GM12892 (cell line): ENCODE measurements at regions not wholly inside any gene's neighbourhood (a gene's known extent, or its start where the extent isn't known, plus 50 kb on each side); places are given as distances from the start of the nearest gene placed in this dataset.

Source experiments
- POLR2A ChIP-seq: IDR thresholded peaks from 2 replicates; pipeline ENCODE4 v1.6.1; 2011; ENCODE audit warnings: low read depth, low read length, control low read depth
- TAF1 ChIP-seq: IDR thresholded peaks from 2 replicates; pipeline ENCODE4 v1.6.1; 2011; ENCODE audit warnings: low read depth, mild to moderate bottlenecking, control low read depth, low read length, borderline replicate concordance

DNA sequence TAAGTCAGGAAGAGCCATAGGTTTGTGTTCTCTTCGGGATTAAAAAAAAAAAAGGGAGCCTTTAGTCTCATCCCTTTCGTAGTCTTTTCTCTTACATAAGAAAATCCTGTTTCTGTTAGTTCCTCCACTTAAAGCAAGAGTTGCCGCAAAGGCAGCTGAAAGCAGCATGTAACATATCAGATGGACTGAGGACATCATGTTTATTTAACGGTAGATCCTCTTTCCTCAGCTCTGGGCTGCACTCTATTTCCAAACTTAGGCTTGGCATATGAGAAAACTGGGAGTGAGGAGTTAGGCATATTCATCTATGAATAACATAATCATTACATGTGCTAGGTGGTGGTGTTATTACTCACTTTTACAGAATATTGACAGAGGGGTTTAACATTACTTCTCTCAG lies 391.2 kb downstream of the KLF12 start:
- TF ChIP-seq POLR2A (no peak), TAF1 (no peak)
